IMR-90 (cell line): ENCODE measurements at regions not wholly inside any gene's neighbourhood (a gene's known extent, or its start where the extent isn't known, plus 50 kb on each side); places are given as distances from the start of the nearest gene placed in this dataset.

Experiments used
- BHLHE40 ChIP-seq: fragments of 150-350 bp; IDR thresholded peaks from 2 replicates; pipeline ENCODE4 v1.6.1; 2016; ENCODE audit warnings: mild to moderate bottlenecking, low read depth, low read length
- MXI1 ChIP-seq: IDR thresholded peaks from 2 replicates; pipeline ENCODE4 v1.6.1; 2012; ENCODE audit warnings: low read depth, mild to moderate bottlenecking, low read length, moderate library complexity, borderline replicate concordance
- POLR2A ChIP-seq: IDR thresholded peaks from 2 replicates; pipeline ENCODE4 v1.6.1; 2012; ENCODE audit warnings: mild to moderate bottlenecking, low read depth, low read length
- RCOR1 ChIP-seq: IDR thresholded peaks from 2 replicates; pipeline ENCODE4 v1.6.1; 2012; ENCODE audit warnings: mild to moderate bottlenecking, low read length, improper control_type of control experiment; ENCODE audit not compliant: insufficient replicate concordance
- TF ChIP-seq, protein P1 (sequence below): conservative IDR thresholded peaks from 2 replicates; pipeline ENCODE4 v1.5.1; 2012; ENCODE audit warnings: mild to moderate bottlenecking, low read depth, low read length, improper control_type of control experiment

- TF ChIP-seq RCOR1 (no peak), POLR2A (no peak), BHLHE40 (no peak), MXI1 (no peak)
- TF ChIP-seq, protein P1, sequence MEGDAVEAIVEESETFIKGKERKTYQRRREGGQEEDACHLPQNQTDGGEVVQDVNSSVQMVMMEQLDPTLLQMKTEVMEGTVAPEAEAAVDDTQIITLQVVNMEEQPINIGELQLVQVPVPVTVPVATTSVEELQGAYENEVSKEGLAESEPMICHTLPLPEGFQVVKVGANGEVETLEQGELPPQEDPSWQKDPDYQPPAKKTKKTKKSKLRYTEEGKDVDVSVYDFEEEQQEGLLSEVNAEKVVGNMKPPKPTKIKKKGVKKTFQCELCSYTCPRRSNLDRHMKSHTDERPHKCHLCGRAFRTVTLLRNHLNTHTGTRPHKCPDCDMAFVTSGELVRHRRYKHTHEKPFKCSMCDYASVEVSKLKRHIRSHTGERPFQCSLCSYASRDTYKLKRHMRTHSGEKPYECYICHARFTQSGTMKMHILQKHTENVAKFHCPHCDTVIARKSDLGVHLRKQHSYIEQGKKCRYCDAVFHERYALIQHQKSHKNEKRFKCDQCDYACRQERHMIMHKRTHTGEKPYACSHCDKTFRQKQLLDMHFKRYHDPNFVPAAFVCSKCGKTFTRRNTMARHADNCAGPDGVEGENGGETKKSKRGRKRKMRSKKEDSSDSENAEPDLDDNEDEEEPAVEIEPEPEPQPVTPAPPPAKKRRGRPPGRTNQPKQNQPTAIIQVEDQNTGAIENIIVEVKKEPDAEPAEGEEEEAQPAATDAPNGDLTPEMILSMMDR, result no peak
These were observed 172.9 kb upstream of the SETBP1 start for GRCh38 chr18:44507729-44508325.
